GM20431 (cell line): ENCODE measurements at regions not wholly inside any gene's neighbourhood (a gene's known extent, or its start where the extent isn't known, plus 50 kb on each side); places are given as distances from the start of the nearest gene placed in this dataset.
"Not testable (repeated sequence)": the region's sequence is repeated elsewhere in the genome, so short reads cannot be mapped to it uniquely, and the experiment has no call there.

ENCODE experiments used
- in situ Hi-C: fragments of 300-500 bp; cut with MseI, MboI; formaldehyde crosslinking; loops from one replicate; pipeline ENCODE4 v1.15.0; 2020; ENCODE audit warnings: low sequenced_read_pairs; ENCODE audit not compliant: unreplicated experiment

DNA sequence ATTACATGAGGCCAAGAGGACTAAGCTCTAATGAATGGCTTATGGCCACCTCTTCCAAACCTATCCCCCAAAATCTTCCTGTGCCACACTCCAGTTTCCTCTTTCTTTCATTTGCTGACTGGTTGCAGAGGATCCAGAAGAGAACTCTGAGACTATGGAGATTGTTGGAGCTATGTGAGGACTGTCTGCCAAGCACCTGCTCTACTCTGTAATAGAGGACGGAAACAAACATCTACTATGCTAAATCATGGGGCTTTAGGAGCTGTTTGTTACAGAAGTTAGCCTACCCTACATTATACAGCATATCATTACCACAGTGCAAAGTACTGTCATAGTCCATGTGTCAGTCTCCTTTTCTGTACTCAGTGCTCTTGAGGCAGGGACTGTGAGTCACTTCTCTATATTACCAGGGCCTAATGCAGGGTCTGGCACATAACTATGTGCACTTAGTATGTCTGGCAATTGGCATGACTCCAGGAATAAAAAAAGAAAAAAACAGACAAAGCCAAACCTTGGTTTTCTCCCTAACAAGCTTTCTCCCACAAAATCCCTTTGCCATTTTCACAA is 95.1 kb downstream of the RPAP3 start:
- in situ Hi-C loops = no loop called here

DNA sequence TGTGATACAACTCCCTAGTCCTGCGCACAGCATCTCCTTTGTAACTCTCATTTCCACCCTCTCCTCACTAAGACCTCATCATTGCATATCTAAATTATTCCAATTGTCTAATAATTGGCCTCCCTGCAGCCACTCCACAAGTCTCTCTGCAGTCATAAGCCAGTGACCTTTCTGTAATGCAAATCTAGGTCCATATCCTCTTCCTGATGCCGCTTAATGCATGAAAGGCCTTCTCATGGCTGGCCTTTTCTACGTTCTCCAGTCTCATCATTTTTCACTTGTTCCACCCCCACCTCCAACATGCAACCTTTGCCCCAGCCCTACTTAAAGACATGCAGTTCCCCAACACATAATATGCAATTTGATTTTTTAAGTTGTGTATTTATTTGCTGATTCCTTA is 96.0 kb downstream of the RPAP3 start:
- in situ Hi-C loops = no loop called here

DNA sequence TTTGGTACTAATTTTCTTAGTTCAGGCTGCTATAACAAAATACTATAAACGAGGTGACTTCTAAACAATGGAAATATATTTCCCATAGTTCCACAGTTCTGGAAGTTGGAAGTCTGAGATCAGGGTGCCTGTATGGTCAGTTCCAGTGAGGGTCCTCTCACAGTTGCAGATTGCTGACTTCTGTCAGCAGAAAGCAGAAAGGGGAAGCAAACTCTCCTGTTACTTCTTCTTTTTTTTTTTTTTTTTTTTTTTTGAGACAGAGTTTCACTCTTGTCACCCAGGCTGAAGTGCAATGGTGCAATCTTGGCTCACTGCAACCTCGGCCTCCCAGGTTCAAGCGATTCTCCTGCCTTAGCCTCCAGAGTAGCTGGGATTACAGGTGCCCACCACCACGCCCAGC is 97.2 kb downstream of the RPAP3 start:
- in situ Hi-C loops = not testable (repeated sequence)

DNA sequence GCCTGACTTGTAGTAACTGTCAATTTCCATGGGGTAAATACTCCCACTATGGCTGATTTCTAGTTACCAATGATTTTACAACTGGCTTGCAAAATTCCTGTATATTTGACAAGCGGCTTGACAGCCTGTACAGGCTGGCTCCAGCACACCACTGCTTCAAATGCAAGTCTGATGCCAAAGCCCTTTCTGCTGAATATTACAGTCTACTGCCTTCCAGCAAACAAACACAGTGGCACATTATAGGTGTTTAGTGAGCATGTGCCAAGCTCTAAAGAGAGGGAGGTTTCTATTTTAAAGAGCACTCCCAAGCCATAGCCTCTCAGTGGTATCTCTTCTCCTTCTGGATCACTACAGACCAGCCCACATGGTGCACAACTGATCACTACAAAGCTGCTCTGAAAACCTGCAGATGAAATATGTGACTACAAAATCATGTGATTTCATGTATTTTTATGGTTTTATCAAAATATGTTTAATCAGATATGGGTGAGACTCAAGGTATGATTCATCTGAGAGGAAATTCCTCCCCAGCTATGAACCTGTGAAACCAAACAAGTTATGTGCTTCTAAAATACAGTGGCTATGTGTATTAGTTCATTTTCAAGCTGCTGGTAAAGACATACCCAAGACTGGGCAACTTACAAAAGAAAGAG is 101.5 kb downstream of the RPAP3 start:
- in situ Hi-C loops = no loop called here

DNA sequence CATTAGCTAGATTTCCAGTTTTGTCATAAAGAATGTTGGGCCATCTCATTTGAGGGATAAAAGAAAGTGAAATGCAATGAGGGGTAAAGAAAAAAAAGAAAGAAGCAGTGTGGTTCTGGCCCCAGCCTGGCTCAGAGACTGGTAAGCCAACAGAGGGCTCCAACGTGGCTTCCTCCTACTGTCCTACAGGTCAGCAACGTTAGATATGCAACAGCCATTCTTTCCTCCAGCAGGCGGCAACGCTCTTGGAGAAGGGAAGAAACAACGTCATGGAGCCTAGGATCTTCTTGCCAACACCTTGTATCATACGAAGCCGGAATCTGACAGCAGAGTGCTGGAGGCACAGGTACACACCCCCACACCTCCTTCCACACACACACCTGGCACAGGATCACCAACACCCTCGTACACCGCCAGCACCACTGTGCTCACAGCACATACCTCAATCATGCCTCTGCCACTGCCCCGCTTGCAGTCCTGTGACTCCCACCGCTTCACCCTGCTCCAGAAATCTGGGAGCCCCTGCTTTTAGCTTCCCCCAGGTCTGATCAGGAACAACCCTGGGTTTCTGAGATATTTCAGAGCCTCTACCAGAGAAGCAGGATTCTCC is 102.8 kb downstream of the RPAP3 start:
- in situ Hi-C loops = no loop called here

DNA sequence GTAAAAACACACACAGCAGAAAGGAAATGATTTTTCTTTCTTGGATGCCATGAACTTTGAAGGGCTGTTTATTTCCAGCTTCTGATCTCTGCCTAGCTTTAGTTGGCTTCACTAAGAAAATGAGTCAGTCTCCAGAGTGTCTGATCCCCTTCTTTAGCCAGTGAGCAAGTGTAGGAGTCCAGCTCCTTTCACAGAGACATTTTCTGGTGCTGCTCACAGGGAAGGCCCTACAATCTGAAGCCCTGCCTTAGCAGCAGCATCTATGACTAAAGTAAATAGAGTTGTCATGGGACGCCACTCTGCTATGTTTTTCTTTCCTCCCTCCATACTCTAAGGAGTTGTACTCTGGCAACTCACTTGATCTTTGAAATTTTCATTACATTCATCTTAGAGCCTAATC is 103.5 kb downstream of the RPAP3 start:
- in situ Hi-C loops = no loop called here

DNA sequence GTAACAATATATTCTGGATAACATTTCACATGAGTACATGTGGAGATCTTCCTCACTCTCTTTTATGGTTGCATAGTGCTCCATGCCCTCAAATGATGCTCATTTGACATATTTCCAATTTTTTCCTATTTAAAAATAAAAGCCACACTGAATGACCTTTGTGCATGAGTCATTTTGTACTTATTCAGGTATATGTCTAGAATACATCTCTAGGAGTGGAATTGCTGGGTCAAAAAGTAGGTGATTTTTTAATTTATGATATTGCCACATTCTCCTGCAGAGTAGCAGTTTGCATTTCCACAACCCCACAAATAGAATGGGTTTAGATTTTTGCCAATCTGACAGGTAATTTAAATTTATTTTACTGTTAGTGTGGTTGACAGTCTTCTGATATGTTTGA is 104.8 kb downstream of the RPAP3 start:
- in situ Hi-C loops = no loop called here

DNA sequence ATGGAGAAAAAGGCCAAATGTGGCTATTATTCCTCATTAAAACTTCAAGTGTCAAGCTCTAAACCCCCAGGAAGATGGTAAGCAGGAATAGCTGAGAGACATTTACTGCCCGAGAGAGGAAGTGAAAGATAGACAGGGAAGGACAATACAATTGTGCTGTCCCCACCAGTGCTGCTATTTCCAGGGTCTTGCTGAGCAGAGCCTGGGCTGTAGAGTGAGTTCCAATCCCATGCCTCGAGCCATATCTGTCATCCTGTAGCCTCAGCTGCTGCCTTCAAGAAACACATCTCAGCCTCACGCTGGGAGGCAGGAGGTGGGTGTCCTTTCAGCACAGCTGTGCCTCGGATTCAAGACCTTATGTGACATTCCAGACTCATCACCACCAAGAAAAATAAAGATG is 114.0 kb downstream of the RPAP3 start:
- in situ Hi-C loops = no loop called here

DNA sequence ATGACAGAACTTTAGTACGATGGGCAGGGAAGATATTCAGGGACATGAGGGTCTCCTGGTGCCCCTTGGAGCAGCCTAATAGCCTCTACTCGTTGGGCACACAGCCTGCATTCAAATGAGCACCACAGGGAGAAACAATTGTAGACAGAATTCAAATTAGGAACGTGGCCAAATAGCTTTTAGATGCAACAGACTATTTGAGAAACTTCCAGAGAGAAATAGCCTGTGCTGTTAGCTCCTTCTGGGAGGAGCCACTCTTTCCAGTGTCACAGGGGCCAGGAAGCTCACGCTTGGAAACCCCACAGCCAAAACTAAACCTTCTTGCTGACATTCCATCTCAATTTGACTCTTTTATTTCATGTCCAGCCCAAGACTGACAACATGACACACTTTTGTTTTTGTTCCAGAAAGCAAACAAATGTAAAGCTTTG is 114.5 kb downstream of the RPAP3 start:
- in situ Hi-C loops = no loop called here

DNA sequence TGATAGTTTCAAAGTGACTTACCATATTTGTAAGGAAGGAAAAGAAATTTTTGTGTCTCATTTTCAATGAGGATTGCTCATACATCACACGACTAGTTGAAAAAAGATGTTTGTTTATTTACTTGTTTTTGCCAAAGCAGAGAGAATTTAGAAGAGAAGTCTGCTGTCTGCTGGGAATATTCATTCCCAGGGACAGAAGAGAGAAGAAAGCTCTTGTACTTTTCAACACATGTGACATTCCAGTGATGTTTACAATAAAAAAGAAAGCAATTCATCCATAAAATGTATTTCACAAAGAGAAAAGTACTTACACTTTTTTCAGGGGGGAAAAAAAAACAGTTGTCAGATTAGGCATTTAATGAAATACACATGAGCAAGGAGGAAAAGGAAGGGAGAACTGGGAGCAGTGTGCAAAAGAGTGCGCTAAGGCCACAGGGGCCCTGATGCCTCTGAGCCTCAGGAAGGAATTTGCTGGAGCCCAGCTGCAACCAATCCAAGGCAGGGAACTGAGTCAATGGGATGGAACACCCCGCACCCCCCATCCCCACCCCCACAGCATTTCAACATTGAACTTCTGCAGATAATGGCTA is 115.0 kb downstream of the RPAP3 start:
- in situ Hi-C loops = no loop called here

DNA sequence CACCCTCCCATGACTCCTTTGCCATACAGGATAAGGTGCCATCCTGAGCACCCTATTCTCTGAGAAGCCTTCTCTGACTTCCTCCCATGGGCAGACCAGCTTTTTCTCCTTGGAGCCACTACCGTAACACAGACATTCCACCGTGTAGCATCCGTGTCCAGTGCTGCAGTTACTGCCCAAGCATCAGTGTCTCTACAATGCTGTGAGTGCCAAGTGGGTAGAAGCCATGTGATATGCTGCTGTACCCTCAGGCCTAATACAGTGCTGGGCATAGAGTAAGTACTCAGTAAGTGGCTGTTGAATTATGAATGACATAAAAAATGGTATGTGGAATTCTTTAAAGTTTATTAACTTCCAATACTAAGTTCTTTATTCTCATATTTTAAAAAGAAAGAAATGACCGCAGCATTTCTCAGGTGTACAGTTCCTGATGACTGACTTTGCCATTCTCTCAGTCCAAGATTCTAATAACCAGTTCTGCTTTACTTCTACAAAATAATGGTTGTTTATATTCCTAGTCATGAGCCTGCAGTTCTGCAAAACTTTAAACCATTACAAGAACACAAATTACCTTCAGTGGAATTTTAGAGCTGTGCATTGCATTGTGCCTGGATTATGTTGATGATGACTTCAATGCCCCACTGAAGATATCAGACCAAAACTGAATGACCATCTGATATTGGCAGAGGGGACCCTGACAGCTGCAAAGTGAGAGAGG is 118.7 kb downstream of the RPAP3 start:
- in situ Hi-C loops = no loop called here

DNA sequence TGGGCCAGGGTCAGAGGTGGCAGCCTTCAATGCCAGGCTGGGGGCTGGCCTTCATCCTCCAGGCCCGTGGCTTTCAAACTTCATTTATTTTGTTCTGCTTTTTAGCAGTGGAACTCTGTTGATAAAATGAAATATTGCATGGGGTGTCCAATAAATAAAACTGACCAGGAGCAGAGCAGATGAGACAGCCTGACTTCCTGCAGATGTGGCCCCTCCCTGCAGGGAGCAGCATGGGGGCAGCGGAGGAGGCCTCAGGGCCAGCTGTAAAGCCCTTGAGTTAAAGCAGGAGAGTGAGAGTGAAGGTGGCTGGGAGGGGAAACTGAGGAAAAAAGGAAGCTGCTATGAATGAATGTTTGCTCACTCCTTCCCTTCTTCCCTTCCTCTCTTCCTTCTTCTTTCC is 120.3 kb downstream of the RPAP3 start:
- in situ Hi-C loops = no loop called here

DNA sequence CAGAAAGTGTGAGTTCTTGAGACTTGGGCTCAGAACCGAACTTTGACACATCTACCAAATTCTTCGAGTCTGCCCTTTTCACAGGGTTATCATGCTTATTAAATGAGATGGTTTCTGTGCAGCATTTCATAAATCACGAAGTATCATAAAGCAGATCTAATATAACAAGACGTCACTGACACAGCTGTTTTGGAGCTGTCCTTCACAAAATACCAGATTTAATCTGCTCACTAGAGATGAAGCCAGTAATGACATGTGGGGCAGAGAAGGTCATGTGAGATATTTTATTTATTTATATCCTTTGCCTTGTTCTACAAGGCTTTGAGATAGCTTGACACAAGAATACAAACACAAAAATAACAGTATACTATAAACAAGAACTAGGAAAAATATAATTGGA is 127.0 kb downstream of the RPAP3 start:
- in situ Hi-C loops = no loop called here

DNA sequence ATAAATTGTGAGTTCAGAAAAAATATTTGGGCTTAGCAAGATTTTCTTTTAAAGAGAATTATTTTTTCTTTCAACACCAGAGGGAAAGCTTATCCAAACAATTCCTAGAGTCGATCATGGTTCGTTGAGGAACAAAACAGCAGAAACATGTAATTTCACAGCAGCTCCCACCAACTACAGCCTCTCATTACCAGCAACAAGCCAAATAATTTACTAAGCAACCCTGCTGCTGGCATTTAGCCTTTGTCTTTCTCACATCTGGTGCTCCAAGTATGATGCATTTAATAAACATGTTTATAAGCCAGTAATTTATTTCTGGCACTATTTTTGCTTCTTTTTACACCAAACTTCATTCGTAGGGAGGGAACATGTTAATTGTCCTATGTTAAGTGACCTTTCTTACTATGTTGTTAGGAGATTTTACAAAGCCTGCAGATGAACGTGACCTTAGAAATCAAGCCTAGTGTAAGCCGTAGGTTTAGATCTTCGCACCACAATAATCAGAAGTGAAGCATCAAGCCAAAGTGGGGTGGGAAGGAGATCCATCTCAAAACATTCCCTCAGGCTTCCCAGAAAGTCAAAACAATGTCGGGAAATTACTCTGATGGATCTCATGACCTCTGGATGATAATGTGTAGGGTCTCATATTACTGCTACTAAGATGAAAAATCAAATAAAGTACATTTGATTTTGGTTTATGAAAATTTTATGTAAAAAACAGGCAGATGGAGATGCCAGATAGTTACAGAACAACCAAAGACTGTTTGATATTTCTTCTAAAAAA is 128.4 kb downstream of the RPAP3 start:
- in situ Hi-C loops = no loop called here

DNA sequence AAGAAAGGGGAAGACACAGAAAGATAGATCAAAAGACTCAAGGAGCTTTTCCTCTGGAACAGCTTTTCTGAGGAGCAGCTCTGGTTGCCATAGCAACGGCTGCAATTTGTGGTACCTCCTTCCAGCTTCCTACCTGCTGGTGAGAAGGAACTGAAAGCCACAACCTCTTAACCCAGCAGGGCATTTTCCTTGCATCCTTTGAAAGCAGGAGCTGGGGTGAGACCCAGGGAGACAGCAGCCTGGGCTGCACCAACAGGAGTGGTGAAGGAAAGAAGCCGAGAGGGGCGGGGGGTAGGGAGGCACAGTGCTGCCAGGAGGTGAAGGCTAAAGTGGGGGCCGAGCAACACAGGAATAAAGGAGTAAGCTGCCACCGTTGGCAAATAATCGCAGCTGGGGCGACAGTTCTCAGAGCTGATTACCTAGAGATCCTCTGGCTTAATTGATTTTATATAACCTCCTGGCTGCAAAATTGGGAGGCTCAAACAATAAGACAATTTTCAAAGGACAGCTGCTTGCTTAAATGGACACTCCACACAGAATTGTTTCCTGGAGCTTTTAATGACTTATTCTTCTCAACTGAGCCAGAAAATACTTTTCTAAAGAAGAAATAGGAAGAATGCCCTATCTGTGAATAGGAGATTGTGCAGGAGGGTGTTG is 129.4 kb downstream of the RPAP3 start:
- in situ Hi-C loops = no loop called here

DNA sequence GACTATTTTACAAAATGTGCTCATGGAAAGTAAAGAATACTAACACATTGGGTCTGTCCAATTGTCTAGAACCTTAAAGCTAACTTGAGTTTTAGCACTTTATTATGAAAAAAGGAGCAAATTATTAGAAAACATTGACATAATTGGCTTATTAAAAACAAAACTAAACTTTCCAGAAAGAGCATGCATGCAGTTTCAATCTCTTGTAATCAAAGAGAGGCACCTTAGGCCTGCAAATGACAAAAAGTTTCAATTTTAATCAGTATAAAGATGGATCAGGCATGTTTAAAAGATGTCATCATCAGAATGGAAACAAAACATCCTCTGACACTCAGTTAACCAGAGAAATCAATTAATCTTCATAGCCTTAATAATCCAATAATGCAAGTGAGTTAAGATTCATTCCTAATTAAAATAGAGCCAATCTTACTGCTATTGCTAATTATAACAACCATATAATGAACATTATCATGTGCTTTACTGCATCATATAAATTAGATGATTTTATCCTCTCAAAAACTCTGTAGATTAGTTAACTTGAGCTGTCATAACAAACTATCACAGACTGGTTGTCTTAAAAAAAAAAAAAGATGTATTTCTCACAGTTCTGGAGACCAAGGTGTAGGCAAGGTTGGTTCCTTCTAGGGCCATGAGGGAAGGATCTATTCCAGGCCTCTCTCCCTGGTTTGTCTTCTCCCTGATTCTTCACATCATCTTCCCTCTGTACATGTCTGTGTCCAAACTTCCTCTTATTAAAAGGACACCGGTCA is 131.4 kb downstream of the RPAP3 start:
- in situ Hi-C loops = no loop called here

DNA sequence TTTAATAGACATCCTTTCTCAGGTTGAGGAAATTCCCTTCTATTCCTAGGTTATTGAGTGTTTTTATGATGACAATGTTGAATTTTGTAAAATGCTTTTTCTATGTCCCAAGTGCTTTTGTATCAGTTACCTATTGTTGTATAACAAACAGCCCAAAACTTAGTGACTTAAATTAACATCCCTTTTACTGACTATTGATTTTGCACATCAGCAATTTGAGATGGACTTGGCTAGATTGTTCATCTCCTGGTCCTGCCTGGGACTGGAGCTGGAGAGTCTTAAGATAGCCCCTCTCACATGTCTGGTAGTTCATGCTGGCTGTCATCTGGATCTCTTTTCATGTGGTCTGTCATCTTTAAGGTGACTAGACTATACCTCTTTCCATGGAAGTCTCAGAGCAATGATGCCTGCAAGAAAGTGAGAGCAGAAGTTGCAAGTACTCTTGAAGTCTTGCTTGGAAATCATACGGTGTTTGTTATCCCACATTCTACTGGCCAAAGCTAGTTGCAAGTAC is 132.6 kb downstream of the RPAP3 start:
- in situ Hi-C loops = no loop called here

DNA sequence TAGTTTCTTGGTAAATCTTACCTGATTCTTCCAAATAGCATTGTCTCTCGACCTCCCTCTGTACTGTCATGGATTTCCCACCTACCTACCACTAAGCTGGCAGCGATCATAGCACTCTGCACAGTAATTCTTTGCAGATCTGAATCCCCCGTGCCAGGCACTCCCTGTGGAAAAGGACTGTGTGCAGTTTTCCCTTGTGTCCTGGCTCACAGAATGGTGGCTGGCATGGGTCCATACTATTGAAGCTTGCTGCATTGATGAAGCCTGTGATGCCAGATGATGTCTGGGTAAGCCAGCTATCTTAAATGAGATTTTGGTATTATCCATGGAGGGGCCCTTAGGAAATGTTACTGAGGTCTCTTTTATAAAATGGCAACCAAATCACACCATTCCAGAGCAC is 135.7 kb downstream of the RPAP3 start:
- in situ Hi-C loops = no loop called here

DNA sequence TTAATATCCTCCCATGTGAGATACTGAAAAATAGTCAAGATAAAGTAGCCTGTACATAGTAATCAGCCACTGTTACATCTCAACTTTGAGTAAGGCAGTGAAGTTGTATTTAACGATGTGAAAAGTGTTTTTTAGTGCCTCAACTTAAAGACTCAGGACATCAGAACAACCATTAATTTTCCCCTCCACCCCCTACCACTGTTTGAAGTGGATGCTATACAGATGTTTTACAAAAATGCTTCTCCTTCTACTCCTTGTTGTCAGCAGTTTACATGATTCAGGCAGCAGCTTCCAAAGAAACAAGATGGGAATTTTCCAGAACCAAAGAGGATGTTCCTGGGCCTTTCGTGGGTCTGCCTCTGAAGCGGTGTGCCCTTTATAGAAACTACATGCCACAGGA is 143.6 kb downstream of the RPAP3 start:
- in situ Hi-C loops = no loop called here
